ENCODE measurements at regions not wholly inside any gene's neighbourhood (a gene's known extent, or its start where the extent isn't known, plus 50 kb on each side); places are given as distances from the start of the nearest gene placed in this dataset.

DNA sequence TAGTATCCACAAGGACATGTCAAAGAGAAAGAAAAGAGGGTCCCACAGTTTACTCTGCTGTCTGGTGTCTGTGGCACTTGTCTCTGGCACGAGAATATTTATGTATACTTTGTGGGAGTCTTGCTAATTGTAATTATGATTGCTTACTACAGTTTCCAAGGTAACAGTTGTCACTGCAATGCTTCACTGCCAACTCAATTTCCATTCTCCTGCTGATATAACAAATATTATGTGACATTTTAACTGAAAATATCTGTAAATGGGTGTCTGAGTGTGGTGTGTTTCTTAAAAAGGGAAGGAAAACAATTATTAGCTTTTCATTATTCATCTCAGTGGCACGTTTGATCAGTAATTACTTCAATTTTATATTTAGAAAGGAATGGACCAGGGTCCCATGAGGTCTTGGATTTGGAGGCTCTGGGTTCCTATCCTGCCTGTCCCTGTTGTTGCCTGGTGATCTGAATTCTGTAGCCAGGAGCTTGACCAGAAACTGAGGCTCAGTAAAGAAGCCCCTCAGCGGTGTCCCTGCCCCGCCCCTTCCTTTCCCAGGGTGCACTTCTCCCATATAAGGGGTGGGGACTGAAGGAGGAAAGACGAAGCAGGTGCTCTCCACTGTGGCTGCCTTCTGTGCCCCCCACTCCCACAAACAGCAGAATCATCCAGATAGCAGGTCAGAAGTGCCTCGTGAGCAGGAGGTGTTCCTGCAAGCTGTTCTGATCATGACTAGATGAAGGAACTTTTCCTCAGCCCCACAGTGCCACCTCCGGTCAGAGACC lies 137.3 kb upstream of the KIF2A start:
- no peak overlapping the region for H3K4me3 ChIP-seq
- H3K27ac ChIP-seq, result no peak overlapping the region
- DNase-seq (no peak), ATAC-seq (no peak)
- H3K36me3 ChIP-seq, result no peaks in the 10 kb centered on the region
- no peaks in the 10 kb centered on the region for H3K27me3 ChIP-seq
- no peaks in the 10 kb centered on the region for H3K4me1 ChIP-seq
- no peaks in the 10 kb centered on the region for H3K9me3 ChIP-seq
- in situ Hi-C loops (cut with MboI; ENCODE audit: low sequenced_read_pairs in 4 of 4) (no loop called here), intact Hi-C loops (cut with DNase I; ENCODE audit: low total_unique reads) (no loop called here)
- TF ChIP-seq POLR2A (IDR thresholded peaks at IDR 0.05), result no peak
- TF ChIP-seq, protein P1, sequence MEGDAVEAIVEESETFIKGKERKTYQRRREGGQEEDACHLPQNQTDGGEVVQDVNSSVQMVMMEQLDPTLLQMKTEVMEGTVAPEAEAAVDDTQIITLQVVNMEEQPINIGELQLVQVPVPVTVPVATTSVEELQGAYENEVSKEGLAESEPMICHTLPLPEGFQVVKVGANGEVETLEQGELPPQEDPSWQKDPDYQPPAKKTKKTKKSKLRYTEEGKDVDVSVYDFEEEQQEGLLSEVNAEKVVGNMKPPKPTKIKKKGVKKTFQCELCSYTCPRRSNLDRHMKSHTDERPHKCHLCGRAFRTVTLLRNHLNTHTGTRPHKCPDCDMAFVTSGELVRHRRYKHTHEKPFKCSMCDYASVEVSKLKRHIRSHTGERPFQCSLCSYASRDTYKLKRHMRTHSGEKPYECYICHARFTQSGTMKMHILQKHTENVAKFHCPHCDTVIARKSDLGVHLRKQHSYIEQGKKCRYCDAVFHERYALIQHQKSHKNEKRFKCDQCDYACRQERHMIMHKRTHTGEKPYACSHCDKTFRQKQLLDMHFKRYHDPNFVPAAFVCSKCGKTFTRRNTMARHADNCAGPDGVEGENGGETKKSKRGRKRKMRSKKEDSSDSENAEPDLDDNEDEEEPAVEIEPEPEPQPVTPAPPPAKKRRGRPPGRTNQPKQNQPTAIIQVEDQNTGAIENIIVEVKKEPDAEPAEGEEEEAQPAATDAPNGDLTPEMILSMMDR (IDR thresholded peaks at IDR 0.05 in 4 of 5, conservative IDR thresholded peaks at IDR 0.05 in 1 of 5), result no peak

DNA sequence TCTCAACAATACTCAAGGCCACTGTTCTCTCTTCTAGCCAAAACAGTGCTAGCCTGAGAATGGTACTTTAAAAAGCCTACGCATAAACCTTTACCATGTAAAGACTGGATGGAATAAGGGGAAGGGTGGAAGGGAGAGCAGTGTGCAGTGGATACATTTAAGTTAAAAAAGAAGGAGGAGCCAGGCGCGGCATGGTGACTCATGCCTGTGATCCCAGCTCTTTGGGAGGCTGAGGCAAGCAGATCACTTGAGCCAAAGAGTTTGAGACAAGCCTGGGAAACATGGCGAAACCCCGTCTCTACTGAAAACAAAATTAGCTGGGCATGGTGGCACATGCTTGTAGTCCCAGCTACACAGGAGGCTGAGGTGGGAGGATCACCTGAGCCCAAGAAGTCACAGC lies 127.7 kb upstream of the KIF2A start:
- no peak for DNase-seq
- Histone ChIP-seq H3K27me3 (no peaks in the 10 kb centered on the region), H3K4me1 (no peaks in the 10 kb centered on the region), H3K4me3 (no peak overlapping the region), H3K9me3 (no peaks in the 10 kb centered on the region), H3K27ac (no peak overlapping the region), H3K36me3 (no peaks in the 10 kb centered on the region)
- in situ Hi-C loops (cut with MboI; ENCODE audit: low sequenced_read_pairs in 4 of 4) (no loop called here), intact Hi-C loops (cut with DNase I; ENCODE audit: low total_unique reads) (no loop called here)
- no peak for TF ChIP-seq POLR2A (IDR thresholded peaks at IDR 0.05)
- TF ChIP-seq, protein P1 (IDR thresholded peaks at IDR 0.05 in 4 of 5, conservative IDR thresholded peaks at IDR 0.05 in 1 of 5), result no peak
- ATAC-seq, result no peak

DNA sequence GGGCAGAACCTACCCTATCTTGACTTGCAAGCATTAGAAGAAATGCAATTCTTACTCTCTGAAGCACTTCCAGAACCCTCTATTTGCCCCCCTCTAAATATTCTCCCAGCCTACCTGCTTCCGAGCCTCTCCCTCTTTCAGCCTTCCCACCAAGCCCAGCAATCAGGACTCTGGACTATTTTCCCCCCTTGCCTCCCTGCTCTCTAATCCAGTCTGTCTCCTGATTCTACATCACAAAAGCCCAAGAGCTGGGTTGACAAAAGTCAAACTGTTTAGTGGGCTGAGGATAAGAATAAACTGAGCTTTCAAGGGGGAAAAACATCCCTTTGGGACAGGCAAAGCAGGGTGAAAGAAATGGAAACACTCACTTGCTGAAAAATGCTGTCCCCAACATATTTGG lies 123.2 kb upstream of the KIF2A start:
- no peaks in the 10 kb centered on the region for H3K4me1 ChIP-seq
- H3K27ac ChIP-seq, result no peak overlapping the region
- no peak overlapping the region for H3K4me3 ChIP-seq
- no peaks in the 10 kb centered on the region for H3K27me3 ChIP-seq
- in situ Hi-C loops (cut with MboI; ENCODE audit: low sequenced_read_pairs in 4 of 4) (no loop called here), intact Hi-C loops (cut with DNase I; ENCODE audit: low total_unique reads) (no loop called here)
- no peaks in the 10 kb centered on the region for H3K9me3 ChIP-seq
- no peaks in the 10 kb centered on the region for H3K36me3 ChIP-seq
- TF ChIP-seq, protein P1 (IDR thresholded peaks at IDR 0.05 in 4 of 5, conservative IDR thresholded peaks at IDR 0.05 in 1 of 5), result no peak
- TF ChIP-seq POLR2A (IDR thresholded peaks at IDR 0.05), result no peak
- ATAC-seq (no peak), DNase-seq (no peak)

DNA sequence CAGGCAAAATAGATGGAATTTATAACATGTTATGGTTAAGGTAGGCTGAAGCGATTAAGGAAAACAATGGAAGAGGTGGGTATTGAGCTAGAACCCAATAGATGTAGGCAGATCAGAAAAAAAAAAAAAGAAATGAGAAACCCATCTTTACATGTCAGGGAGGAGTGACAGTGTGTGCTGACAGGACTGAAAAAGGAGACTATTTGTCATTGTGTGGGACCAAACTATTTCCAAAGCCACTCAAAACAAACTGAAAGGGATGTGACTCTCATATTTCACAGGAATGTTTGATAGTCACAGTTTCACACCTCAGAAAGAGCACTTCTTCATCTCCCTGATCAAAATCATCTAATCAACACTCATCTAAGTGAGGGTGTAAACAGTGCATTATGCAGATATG lies 122.3 kb upstream of the KIF2A start:
- in situ Hi-C loops (cut with MboI; ENCODE audit: low sequenced_read_pairs in 4 of 4) (no loop called here), intact Hi-C loops (cut with DNase I; ENCODE audit: low total_unique reads) (no loop called here)
- H3K27ac ChIP-seq, result no peak overlapping the region
- H3K27me3 ChIP-seq, result no peaks in the 10 kb centered on the region
- DNase-seq, result no peak
- ATAC-seq, result no peak
- TF ChIP-seq, protein P1 (IDR thresholded peaks at IDR 0.05 in 4 of 5, conservative IDR thresholded peaks at IDR 0.05 in 1 of 5), result no peak
- TF ChIP-seq POLR2A (IDR thresholded peaks at IDR 0.05), result no peak
- no peaks in the 10 kb centered on the region for H3K9me3 ChIP-seq
- H3K4me3 ChIP-seq, result no peak overlapping the region
- no peaks in the 10 kb centered on the region for H3K4me1 ChIP-seq
- no peaks in the 10 kb centered on the region for H3K36me3 ChIP-seq

DNA sequence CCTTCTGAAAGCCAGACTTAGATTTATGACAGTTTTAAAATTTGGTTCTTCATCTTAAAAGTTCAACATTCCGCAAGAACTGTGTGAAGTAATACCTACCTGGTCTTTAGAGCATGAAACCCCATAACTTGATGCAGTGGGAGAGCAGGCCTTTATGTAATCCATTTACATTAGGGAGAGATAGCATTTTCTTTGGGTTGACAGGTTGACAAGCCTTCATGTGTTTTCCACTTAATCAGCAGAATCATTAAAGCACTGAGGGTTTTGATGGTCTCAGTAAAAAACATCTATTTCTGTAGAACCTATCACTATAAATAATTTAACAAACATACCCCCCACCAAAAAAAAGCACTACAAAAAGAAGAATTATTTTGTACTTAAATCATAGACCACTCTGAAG lies 121.6 kb upstream of the KIF2A start:
- in situ Hi-C loops (cut with MboI; ENCODE audit: low sequenced_read_pairs in 4 of 4) (no loop called here), intact Hi-C loops (cut with DNase I; ENCODE audit: low total_unique reads) (no loop called here)
- Histone ChIP-seq H3K9me3 (no peaks in the 10 kb centered on the region), H3K4me3 (no peak overlapping the region), H3K27me3 (no peaks in the 10 kb centered on the region), H3K27ac (no peak overlapping the region), H3K4me1 (no peaks in the 10 kb centered on the region), H3K36me3 (no peaks in the 10 kb centered on the region)
- ATAC-seq (no peak), DNase-seq (no peak)
- no peak for TF ChIP-seq POLR2A (IDR thresholded peaks at IDR 0.05)
- TF ChIP-seq, protein P1 (IDR thresholded peaks at IDR 0.05 in 4 of 5, conservative IDR thresholded peaks at IDR 0.05 in 1 of 5), result no peak

Measured in gastrocnemius medialis (tissue), 4 donors.